ENCODE measurements at regions not wholly inside any gene's neighbourhood (a gene's known extent, or its start where the extent isn't known, plus 50 kb on each side); places are given as distances from the start of the nearest gene placed in this dataset.

DNA sequence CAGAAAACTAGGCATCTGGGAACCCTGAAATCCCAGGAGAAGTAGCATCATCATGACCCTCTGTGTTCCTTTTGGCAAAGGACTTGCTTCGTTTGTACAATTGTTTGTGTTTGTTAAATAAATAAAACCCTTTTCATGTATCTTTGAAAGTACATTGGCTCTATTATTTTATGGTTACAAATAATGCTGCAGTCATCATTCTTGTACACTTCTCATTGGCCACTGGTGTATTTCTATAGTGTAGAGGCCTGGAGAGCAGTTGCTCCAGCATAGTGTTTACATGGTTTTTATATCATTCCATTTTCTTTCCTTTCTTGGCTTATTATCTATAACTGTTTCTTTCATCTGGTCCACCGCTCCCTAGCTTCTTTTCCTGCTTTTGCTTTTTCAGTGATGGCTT, 253.3 kb downstream of the FAM72C start:
- no peak for TF ChIP-seq POLR2AphosphoS2 (conservative IDR thresholded peaks at IDR 0.05; ENCODE audit: low read length)
- TF ChIP-seq, protein P1, sequence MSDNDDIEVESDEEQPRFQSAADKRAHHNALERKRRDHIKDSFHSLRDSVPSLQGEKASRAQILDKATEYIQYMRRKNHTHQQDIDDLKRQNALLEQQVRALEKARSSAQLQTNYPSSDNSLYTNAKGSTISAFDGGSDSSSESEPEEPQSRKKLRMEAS (IDR thresholded peaks at IDR 0.05), result no peak
- TF ChIP-seq RAD21 (conservative IDR thresholded peaks at IDR 0.05 in 1 of 2, IDR thresholded peaks at IDR 0.05 in 1 of 2), result no peak
- TF ChIP-seq, protein P2, sequence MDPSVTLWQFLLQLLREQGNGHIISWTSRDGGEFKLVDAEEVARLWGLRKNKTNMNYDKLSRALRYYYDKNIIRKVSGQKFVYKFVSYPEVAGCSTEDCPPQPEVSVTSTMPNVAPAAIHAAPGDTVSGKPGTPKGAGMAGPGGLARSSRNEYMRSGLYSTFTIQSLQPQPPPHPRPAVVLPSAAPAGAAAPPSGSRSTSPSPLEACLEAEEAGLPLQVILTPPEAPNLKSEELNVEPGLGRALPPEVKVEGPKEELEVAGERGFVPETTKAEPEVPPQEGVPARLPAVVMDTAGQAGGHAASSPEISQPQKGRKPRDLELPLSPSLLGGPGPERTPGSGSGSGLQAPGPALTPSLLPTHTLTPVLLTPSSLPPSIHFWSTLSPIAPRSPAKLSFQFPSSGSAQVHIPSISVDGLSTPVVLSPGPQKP (IDR thresholded peaks at IDR 0.05; ENCODE audit: low read depth, low read length), result no peak
- TF ChIP-seq, protein P3, sequence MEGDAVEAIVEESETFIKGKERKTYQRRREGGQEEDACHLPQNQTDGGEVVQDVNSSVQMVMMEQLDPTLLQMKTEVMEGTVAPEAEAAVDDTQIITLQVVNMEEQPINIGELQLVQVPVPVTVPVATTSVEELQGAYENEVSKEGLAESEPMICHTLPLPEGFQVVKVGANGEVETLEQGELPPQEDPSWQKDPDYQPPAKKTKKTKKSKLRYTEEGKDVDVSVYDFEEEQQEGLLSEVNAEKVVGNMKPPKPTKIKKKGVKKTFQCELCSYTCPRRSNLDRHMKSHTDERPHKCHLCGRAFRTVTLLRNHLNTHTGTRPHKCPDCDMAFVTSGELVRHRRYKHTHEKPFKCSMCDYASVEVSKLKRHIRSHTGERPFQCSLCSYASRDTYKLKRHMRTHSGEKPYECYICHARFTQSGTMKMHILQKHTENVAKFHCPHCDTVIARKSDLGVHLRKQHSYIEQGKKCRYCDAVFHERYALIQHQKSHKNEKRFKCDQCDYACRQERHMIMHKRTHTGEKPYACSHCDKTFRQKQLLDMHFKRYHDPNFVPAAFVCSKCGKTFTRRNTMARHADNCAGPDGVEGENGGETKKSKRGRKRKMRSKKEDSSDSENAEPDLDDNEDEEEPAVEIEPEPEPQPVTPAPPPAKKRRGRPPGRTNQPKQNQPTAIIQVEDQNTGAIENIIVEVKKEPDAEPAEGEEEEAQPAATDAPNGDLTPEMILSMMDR (IDR thresholded peaks at IDR 0.05), result no peak
- TF ChIP-seq CEBPB (IDR thresholded peaks at IDR 0.05), result no peak
- TF ChIP-seq SMC3 (IDR thresholded peaks at IDR 0.05), result no peak
- TF ChIP-seq NR3C1 (IDR thresholded peaks at IDR 0.05), result no peak
- TF ChIP-seq, protein P4, sequence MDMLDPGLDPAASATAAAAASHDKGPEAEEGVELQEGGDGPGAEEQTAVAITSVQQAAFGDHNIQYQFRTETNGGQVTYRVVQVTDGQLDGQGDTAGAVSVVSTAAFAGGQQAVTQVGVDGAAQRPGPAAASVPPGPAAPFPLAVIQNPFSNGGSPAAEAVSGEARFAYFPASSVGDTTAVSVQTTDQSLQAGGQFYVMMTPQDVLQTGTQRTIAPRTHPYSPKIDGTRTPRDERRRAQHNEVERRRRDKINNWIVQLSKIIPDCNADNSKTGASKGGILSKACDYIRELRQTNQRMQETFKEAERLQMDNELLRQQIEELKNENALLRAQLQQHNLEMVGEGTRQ (IDR thresholded peaks at IDR 0.05), result no peak
- TF ChIP-seq, protein P5, sequence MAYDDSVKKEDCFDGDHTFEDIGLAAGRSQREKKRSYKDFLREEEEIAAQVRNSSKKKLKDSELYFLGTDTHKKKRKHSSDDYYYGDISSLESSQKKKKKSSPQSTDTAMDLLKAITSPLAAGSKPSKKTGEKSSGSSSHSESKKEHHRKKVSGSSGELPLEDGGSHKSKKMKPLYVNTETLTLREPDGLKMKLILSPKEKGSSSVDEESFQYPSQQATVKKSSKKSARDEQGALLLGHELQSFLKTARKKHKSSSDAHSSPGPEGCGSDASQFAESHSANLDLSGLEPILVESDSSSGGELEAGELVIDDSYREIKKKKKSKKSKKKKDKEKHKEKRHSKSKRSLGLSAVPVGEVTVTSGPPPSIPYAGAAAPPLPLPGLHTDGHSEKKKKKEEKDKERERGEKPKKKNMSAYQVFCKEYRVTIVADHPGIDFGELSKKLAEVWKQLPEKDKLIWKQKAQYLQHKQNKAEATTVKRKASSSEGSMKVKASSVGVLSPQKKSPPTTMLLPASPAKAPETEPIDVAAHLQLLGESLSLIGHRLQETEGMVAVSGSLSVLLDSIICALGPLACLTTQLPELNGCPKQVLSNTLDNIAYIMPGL (CRISPR knock-in tag; IDR thresholded peaks at IDR 0.05; ENCODE audit: borderline replicate concordance), result no peak

All from A549 (cell line).